OCI-LY3 (cell line): ENCODE measurements at regions not wholly inside any gene's neighbourhood (a gene's known extent, or its start where the extent isn't known, plus 50 kb on each side); places are given as distances from the start of the nearest gene placed in this dataset.
"Not testable (repeated sequence)": the region's sequence is repeated elsewhere in the genome, so short reads cannot be mapped to it uniquely, and the experiment has no call there.

Source experiments
- H2AFZ ChIP-seq: fragments of 200-600, 300-600 bp; shearing (Covaris generic); 2 replicates; pipeline ENCODE4 v1.6.0; 2014; ENCODE audit warnings: antibody characterized with exemption, low read depth, low read length
- H3K27ac ChIP-seq: fragments of 200-600, 300-600 bp; sonication (generic); 2 replicates; pipeline ENCODE4 v1.5.1; 2014; ENCODE audit warnings: mild to moderate bottlenecking, low read length, moderate library complexity, mixed read lengths
- H3K27me3 ChIP-seq: fragments of 200-600, 300-600 bp; sonication (generic); 2 replicates; pipeline ENCODE4 v1.6.1; 2014; ENCODE audit warnings: low read depth, low read length, mixed read lengths
- H3K36me3 ChIP-seq: fragments of 200-600, 300-600 bp; sonication (generic); replicated peaks from 2 replicates; pipeline ENCODE3; 2014; ENCODE audit warnings: low read depth, low read length, mixed read lengths
- H3K4me1 ChIP-seq: fragments of 300-600, 200-600 bp; sonication (generic); 2 replicates; pipeline ENCODE4 v1.6.1; 2014; ENCODE audit warnings: low read length, mixed read lengths
- H3K4me2 ChIP-seq: fragments of 200-600, 300-600 bp; sonication (generic); 2 replicates; pipeline ENCODE4 v1.6.1; 2014; ENCODE audit warnings: low read length, mixed read lengths
- H3K4me3 ChIP-seq: fragments of 300-600, 200-600 bp; sonication (generic); 2 replicates; pipeline ENCODE4 v1.5.1; 2014; ENCODE audit warnings: antibody characterized with exemption, mild to moderate bottlenecking, low read length, moderate library complexity
- H3K79me2 ChIP-seq: fragments of 300-600, 200-600 bp; shearing (Covaris generic); 2 replicates; pipeline ENCODE4 v1.6.1; 2014; ENCODE audit warnings: mild to moderate bottlenecking, low read length, mixed read lengths
- H3K9ac ChIP-seq: fragments of 300-600, 200-600 bp; shearing (Covaris generic); 2 replicates; pipeline ENCODE4 v1.6.0; 2014; ENCODE audit warnings: mild to moderate bottlenecking, low read length, moderate library complexity
- H3K9me3 ChIP-seq: fragments of 200-600, 300-600 bp; shearing (Covaris generic); 2 replicates; pipeline ENCODE4 v1.6.1; 2014; ENCODE audit warnings: low read length, mixed read lengths; ENCODE audit not compliant: insufficient read depth
- H4K20me1 ChIP-seq: fragments of 200-600, 300-600 bp; sonication (generic); 2 replicates; pipeline ENCODE4 v1.6.1; 2016; ENCODE audit warnings: low read length, mixed read lengths; ENCODE audit not compliant: insufficient read depth
- EZH2phosphoT487 ChIP-seq: fragments of 200-600 bp; shearing (Covaris generic); IDR thresholded peaks from 2 replicates; pipeline ENCODE4 v1.6.1; 2018; ENCODE audit warnings: antibody characterized with exemption, mixed run types, low read depth
- TF ChIP-seq, protein P1 (sequence below): fragments of 200-600, 300-600 bp; sonication (generic); IDR thresholded peaks from 2 replicates; pipeline ENCODE4 v1.5.1; 2014; ENCODE audit warnings: antibody characterized with exemption, low read length, low read depth

DNA sequence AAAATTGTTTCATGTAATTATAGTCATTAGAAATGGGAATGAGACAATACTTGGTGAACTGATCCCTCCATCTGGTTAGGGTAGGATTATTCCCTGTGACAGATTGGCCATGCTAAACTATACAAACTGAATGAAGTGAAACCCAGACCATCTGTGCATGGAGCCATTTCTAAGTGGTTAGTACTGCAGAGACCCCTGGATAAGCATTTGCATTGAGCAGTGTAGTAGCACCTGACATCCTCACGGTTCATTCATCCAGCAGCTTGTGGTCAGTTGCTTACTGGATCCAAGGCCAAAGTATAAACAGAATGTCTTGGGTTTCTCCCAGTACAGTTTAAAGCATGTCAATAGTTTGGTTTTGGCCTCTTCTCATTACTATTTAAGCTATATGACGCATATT, 93.8 kb upstream of the ARHGAP42 start:
- Histone ChIP-seq H3K79me2 (no peaks in the 10 kb centered on the region), H4K20me1 (no peaks in the 10 kb centered on the region), H3K9ac (no peak overlapping the region), H2AFZ (no peak overlapping the region), H3K4me2 (no peak overlapping the region), H3K36me3 (no peaks in the 10 kb centered on the region), H3K4me1 (no peaks in the 10 kb centered on the region), H3K4me3 (no peak overlapping the region), H3K27me3 (no peaks in the 10 kb centered on the region), H3K9me3 (no peaks in the 10 kb centered on the region), H3K27ac (no peak overlapping the region)
- no peak for TF ChIP-seq EZH2phosphoT487
- TF ChIP-seq, protein P1, sequence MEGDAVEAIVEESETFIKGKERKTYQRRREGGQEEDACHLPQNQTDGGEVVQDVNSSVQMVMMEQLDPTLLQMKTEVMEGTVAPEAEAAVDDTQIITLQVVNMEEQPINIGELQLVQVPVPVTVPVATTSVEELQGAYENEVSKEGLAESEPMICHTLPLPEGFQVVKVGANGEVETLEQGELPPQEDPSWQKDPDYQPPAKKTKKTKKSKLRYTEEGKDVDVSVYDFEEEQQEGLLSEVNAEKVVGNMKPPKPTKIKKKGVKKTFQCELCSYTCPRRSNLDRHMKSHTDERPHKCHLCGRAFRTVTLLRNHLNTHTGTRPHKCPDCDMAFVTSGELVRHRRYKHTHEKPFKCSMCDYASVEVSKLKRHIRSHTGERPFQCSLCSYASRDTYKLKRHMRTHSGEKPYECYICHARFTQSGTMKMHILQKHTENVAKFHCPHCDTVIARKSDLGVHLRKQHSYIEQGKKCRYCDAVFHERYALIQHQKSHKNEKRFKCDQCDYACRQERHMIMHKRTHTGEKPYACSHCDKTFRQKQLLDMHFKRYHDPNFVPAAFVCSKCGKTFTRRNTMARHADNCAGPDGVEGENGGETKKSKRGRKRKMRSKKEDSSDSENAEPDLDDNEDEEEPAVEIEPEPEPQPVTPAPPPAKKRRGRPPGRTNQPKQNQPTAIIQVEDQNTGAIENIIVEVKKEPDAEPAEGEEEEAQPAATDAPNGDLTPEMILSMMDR = no peak

DNA sequence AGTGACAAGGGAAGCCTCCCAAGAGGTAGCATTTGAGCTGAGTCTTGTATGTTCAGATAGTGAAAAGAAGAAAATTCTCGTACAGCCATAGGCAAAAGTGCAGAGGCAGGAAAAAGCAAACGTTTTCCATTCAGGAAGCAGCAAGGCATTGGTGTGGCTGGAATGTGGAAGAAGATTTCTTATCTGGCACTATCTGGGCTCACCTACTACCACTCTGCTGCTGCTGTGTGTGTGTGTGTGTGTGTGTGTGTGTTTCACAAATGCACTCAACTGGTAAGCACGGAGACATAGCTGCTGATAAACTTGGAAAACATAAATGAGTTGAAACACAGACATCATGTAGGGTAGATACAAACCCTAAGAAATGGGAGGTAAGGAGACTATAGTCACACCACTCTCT, 92.8 kb upstream of the ARHGAP42 start:
- Histone ChIP-seq H3K36me3 (no peaks in the 10 kb centered on the region), H3K4me3 (no peak overlapping the region), H3K4me1 (no peaks in the 10 kb centered on the region), H3K9me3 (no peaks in the 10 kb centered on the region), H4K20me1 (no peaks in the 10 kb centered on the region), H3K27me3 (no peaks in the 10 kb centered on the region), H3K79me2 (no peaks in the 10 kb centered on the region), H3K27ac (no peak overlapping the region), H3K9ac (no peak overlapping the region), H3K4me2 (no peak overlapping the region), H2AFZ (no peak overlapping the region)
- TF ChIP-seq, protein P1 = no peak
- TF ChIP-seq EZH2phosphoT487 = no peak

DNA sequence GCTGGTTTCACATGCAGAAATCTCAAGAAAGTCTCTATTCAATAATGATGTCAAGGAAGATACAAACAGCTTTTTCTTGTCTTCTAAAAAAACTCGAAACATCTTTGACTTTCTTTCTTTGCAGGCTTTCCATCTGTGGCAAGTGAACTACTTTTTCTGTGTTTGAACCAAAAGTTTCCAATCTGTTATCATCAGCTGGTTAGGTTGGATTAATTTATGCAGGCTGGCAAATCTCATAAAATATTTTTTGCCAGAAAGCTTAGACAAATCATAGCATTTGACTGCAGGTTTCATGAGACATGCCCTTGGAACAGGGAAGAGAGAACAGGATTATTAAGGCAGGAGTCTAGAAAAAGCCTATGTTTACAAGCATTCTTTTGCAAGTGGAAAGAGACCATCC, 86.1 kb upstream of the ARHGAP42 start:
- Histone ChIP-seq H3K27ac (no peak overlapping the region), H3K27me3 (no peaks in the 10 kb centered on the region), H3K4me3 (no peak overlapping the region), H3K4me2 (no peak overlapping the region), H3K4me1 (no peaks in the 10 kb centered on the region), H3K36me3 (no peaks in the 10 kb centered on the region), H3K9me3 (no peaks in the 10 kb centered on the region), H4K20me1 (no peaks in the 10 kb centered on the region), H2AFZ (no peak overlapping the region), H3K9ac (no peak overlapping the region), H3K79me2 (no peaks in the 10 kb centered on the region)
- no peak for TF ChIP-seq EZH2phosphoT487
- TF ChIP-seq, protein P1 = no peak

DNA sequence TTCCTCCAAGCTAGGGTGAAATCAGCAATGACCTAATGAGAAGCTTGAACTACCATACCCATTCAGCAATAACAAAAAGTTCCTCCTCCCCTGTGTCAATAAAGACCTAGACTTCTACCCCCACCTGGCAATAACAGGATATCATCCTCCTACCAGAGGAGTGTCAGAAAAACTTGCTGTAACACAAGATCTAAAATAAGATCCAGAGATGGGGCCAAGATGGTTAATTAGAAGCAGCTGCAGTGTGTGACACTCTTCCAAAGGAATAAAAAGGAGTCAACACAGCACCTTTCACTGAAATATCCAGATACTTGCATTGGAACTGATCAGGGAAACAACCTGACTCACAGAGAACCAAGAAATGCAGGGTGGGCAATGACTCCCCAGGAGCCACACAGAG, 84.4 kb upstream of the ARHGAP42 start:
- H3K27ac ChIP-seq = no peak overlapping the region
- no peak overlapping the region for H3K9ac ChIP-seq
- no peak overlapping the region for H2AFZ ChIP-seq
- H3K27me3 ChIP-seq = no peaks in the 10 kb centered on the region
- no peak overlapping the region for H3K4me2 ChIP-seq
- H3K79me2 ChIP-seq = no peaks in the 10 kb centered on the region
- TF ChIP-seq, protein P1 = no peak
- TF ChIP-seq EZH2phosphoT487 = no peak
- no peaks in the 10 kb centered on the region for H3K9me3 ChIP-seq
- H3K36me3 ChIP-seq = no peaks in the 10 kb centered on the region
- no peaks in the 10 kb centered on the region for H3K4me1 ChIP-seq
- H4K20me1 ChIP-seq = no peaks in the 10 kb centered on the region
- no peak overlapping the region for H3K4me3 ChIP-seq

DNA sequence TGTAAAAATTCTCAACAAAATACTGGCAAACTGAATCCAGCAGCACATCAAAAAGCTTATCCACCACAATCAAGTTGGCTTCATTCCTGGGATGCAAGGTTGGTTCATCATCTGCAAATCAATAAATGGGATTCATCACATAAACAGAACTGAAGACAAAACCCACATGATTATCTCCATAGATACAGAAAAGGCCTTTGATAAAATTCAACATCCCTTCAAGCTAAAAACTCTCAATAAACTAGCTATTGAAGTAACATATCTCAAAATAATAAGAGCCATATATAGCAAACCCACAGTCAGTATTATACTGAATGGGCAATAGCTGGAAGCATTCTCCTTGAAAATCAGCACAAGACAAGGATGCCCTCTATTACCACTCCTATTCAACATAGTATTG, 79.3 kb upstream of the ARHGAP42 start:
- not testable (repeated sequence) for H3K4me2 ChIP-seq, H3K36me3 ChIP-seq, H3K27ac ChIP-seq, H4K20me1 ChIP-seq, H3K27me3 ChIP-seq, H3K79me2 ChIP-seq, H2AFZ ChIP-seq, H3K4me1 ChIP-seq, H3K4me3 ChIP-seq, H3K9me3 ChIP-seq, H3K9ac ChIP-seq
